NCI-H1092 treated with DMSO at 0.1 percent for 48 hours (cell line): ENCODE measurements at regions not wholly inside any gene's neighbourhood (a gene's known extent, or its start where the extent isn't known, plus 50 kb on each side); places are given as distances from the start of the nearest gene placed in this dataset.

Experiments
- DNase-seq: peaks from one replicate; lab custom pipeline; 2025; lab: John Stamatoyannopoulos, UW

DNA sequence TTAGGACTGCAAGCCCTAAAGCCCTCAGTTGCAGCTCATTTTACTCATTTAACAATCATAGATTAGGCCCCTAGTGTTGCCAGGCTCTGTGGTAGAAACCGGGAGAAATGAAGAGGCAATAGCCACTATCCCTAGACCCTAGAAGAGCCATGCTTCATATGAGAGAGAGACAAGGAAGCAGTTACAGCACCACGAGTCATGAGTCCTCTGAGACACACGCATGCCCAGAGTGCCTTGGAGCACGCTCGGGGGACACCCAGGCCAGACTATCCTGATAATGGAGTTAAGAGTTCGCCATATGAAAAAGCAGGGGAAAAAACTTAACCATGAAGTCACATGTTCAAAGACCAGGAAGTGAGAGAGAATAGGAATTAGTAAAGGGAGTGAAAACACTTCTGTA lies 321.5 kb upstream of the PKDCC start:
- no peak for DNase-seq

- DNase-seq, result no peak
These were observed 320.7 kb upstream of the PKDCC start for GRCh38 chr2:41727152-41727551.

DNA sequence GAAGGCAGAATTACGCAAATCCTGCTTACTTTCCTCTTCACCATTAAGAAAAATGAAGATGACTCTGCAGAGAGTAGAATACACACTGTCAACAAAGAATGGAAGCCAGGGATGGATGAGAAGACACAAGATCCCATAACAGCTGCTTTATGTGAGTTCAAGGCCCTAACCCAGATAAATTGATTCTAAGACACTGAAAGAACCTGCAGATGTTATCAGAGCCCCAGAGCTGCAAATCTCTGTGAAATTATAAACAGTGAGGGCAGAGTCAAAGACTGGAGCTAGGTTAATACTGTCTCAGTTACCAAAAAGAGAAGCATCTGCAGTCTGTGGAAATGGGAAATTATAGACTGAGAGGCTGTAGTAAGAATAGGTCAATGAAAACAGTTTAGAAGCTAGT lies 320.1 kb upstream of the PKDCC start:
- no peak for DNase-seq

DNA sequence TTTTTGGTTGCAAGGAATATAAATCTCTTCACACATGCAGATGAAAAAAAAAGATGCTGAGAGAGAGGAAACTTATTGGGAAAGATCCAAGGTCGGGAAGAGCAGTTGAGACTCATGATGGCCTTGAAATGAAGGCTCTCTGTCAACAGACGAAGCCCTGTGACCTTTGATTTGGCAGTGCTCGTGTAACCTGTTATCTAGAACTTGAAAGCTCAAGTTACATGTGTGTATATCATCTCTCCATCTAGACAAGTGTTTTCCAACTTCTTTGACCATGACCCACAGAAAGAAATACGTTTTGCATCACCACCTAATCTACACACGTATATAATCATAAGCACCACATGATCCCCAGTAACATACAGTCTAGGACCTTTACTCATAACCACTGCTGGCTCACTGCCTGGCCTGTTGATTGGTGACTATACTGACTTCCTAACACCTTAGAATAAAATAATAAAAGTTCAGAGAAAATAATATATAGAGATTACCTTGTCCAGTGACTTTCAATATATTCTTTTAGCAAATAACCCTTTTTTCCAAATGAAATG lies 319.0 kb upstream of the PKDCC start:
- DNase-seq, result no peak

DNA sequence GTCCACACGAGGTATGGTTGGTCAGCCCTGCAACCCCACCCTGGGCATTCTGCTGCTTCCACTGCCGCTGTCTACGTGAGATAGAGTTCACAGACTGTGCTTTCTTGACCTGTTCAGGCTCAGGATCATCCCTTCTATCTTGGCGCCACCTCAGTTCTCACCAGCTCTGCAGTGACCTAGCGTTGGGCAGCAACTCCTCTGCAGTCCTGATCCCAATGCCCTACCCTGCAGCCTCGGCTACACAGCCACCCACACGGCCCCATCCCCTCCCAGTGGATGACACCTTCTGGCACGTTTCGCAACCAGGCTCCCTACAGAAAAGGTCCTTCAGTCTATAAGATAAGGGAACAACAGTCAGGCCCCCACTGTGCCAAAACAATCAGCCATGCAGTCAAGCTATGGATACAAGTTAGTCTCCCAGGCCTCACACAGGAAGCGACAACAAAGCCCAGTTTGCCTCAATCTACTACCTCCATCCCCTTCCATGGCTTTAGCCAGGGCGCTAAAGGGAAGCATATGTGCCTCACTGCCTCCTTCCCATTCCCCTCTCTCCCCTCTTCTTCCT lies 317.9 kb upstream of the PKDCC start:
- no peak for DNase-seq

- no peak for DNase-seq
These were observed 312.8 kb upstream of the PKDCC start for GRCh38 chr2:41735006-41735405.

- no peak for DNase-seq
These were observed 312.3 kb upstream of the PKDCC start for GRCh38 chr2:41735476-41735875.

DNA sequence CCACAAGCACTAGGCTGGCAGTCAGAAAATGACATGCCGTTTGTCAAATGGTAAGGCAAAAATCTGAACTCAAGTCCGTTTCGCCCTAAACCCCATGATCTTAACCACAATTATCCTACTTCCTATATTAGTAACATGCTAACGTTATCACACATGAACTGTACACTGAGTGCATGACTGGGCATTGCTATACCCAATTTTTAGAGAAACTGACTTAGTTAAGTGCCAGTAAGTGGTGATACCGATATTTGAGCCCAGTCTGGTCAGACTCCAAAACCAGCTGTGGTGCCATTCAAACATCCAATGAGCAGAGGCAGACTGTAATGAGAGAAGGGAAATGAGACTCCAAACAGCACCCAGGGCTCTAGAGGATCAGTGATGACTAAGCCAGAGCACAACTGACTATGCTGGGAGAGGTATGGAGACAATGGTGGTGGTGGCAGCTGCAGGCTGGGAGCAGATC lies 311.7 kb upstream of the PKDCC start:
- DNase-seq, result no peak

GRCh38 chr2:41736586-41736985 lies 311.2 kb upstream of the PKDCC start:
- DNase-seq, result no peak

DNA sequence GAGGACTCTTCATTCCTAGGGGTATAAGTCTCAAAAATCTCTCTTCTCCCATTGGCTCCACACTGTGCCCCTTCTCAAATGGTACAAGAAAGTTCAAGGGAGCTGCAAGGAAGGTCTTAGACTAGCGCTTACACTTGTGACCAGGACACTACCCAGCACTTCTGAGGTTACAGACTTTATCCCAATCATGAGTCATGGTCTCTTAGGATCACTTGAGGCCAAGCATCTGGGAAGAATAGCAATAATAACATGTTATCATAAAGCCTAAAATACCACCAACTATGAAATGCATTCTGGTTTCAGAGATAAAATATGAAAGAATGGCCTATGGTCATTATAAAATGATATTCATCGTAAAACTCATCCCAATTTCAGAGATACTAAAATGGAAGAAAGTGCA lies 309.9 kb upstream of the PKDCC start:
- no peak for DNase-seq

- DNase-seq, result no peak
These were observed 305.7 kb upstream of the PKDCC start for GRCh38 chr2:41741951-41742595.

GRCh38 chr2:41743324-41743723 lies 304.5 kb upstream of the PKDCC start:
- no peak for DNase-seq

GRCh38 chr2:41750829-41751228 lies 297.0 kb upstream of the PKDCC start:
- no peak for DNase-seq

- DNase-seq, result no peak
These were observed 287.9 kb upstream of the PKDCC start for GRCh38 chr2:41759880-41760279.

DNA sequence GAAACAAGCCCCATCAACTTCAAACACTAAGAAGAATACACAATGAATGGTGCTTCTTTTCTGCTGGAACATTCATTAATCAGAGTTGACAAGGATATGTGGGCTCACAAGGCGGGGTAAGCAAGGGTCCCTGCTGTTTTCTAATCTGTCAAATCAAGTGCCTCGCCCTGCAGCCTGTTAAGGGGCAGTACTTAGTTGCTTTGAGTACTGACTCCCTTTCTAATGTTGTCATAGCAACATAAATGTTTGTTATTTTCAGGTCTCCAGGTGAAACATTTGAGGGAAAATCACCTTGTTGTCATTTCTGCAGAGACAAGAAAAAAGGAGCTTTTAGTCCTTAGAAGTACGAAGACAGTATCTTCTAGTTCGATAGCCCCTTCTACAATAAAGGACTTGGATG lies 284.7 kb upstream of the PKDCC start:
- DNase-seq, result no peak

DNA sequence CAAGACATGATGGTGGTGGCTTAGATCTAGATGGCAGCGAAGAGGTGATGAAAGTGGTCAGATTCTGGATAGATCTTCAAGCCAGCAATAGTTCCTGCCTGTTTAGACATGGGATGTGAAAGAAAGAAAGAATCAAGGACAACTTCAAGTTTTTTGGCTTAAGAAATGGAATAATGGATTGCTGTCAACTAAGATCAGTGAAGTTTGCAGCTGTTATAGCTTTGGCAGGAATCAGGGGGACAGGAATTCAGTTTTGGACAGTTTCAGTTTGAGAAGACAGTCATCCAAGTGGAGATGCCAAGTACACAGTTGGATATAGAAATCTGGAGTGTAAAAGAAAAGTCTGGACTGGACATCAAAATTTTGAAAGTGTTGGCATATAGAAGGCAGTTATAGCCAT lies 283.7 kb upstream of the PKDCC start:
- DNase-seq, result no peak

- no peak for DNase-seq
These were observed 282.9 kb upstream of the PKDCC start for GRCh38 chr2:41764919-41765318.

DNA sequence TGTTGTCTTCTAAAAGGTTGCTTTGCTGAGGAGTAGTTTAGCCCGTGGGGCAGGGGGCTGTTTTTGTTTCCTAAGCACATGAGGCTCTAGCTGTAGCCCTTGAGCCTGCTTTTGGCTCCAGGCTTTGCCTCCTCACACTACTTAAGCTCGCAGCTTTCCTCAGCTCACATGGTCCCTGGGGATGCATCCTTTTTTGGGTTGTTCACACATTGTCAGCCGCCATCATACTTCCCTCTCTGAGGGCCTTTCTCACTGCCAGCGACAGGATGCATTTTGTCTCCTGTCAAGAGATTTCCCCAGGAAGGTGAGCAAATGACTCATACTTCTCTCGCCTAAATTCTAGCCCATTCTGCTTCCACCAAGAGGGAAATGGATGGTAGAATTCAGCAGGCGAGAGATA lies 279.5 kb upstream of the PKDCC start:
- no peak for DNase-seq

DNA sequence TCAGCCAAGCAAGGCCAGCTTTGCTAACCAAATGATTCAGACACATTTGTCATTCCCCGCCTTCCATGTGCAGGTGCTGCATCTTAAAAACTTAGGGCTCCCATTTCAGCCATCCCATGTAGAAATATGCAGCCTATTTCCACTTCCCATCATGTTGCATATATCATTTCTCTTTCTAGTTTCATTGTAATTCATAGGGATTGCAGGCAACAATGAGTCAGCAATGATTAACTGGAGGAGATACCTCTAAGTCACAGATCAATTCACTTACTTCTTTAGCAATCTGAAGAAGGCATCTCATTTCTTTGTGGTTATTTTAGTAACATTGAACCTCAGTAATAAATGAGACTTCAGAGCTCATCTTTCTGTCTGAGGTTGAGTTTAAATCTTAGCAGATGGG lies 276.1 kb upstream of the PKDCC start:
- no peak for DNase-seq

- DNase-seq, result no peak
These were observed 275.1 kb upstream of the PKDCC start for GRCh38 chr2:41772697-41773096.

DNA sequence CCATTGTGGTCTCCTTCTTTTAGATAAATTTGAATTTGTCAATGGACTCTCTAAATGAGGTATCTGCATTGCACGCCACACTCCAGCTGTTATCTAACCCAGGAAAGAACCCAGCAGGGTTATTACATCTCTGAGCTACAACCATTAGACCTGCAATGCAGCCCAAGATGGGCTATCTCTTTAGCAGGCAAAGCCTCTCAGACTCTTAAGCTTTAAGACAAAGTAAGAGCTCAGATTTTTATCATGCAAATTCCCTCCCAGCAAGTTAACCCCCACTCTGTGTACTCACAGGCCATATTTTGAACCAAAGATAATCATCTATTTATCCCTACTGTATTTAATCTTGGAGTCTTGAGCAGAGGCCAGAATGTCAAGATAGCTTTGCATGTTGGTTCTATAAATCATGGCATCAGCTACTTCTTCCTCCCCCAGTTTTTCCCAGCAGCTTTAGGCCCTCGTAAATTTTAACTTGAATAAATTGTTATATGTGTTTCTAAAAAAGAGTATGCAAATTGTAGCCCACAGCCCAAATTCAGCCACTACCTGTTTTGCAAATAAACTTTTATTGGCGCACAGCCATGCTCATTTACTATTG lies 273.7 kb upstream of the PKDCC start:
- DNase-seq, result no peak

- DNase-seq, result no peak
These were observed 272.3 kb upstream of the PKDCC start for GRCh38 chr2:41775366-41776025.

DNA sequence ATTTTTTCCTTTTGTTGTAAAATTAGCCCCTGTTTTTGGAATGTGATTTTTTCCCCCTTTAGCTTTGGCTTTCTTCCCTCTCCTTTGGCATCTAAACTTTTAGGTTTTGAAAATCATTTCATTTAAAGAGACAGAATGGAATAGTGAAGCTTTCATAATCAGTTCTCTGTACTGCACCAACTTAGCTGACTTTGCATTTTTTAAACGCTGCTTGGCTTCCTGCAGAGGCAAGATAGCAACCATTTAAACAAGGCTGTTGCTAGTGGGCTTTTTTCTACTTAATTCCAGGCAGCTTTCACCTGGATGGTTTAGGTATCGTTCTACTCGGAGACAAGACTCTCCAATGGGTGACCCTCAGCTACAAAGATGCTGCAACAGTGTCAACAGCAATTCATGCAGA lies 267.9 kb upstream of the PKDCC start:
- no peak for DNase-seq
